ENCODE measurements at regions not wholly inside any gene's neighbourhood (a gene's known extent, or its start where the extent isn't known, plus 50 kb on each side); places are given as distances from the start of the nearest gene placed in this dataset.
"Not testable (repeated sequence)": the region's sequence is repeated elsewhere in the genome, so short reads cannot be mapped to it uniquely, and the experiment has no call there.

- no peak for DNase-seq
These were observed 52.1 kb downstream of the CARTPT start for GRCh38 chr5:71771191-71771590.

- DNase-seq = no peak
These were observed 59.7 kb downstream of the CARTPT start for GRCh38 chr5:71778678-71779276.

- DNase-seq = no peak
These were observed 61.5 kb downstream of the CARTPT start for GRCh38 chr5:71780597-71780996.

- no peak for DNase-seq
These were observed 63.3 kb downstream of the CARTPT start for GRCh38 chr5:71782393-71782770.

GRCh38 chr5:71782771-71783770, 64.0 kb downstream of the CARTPT start:
- peak; percentile 40 for DNase-seq

- DNase-seq = no peak
These were observed 64.8 kb downstream of the CARTPT start for GRCh38 chr5:71783891-71784290.

- DNase-seq = no peak
These were observed 67.4 kb downstream of the CARTPT start for GRCh38 chr5:71786337-71787055.

GRCh38 chr5:71788794-71789193, 69.7 kb downstream of the CARTPT start:
- DNase-seq = no peak

- no peak for DNase-seq
These were observed 70.7 kb downstream of the CARTPT start for GRCh38 chr5:71789746-71790145.

- DNase-seq = no peak
These were observed 71.4 kb downstream of the CARTPT start for GRCh38 chr5:71790433-71790832.

GRCh38 chr5:71792041-71792440, 73.0 kb downstream of the CARTPT start:
- DNase-seq = not testable (repeated sequence)

- DNase-seq = no peak
These were observed 75.1 kb downstream of the CARTPT start for GRCh38 chr5:71794061-71794695.

GRCh38 chr5:71802673-71803072, 83.6 kb downstream of the CARTPT start:
- DNase-seq = no peak

GRCh38 chr5:71806711-71807110, 87.6 kb downstream of the CARTPT start:
- no peak for DNase-seq

- no peak for DNase-seq
These were observed 88.8 kb downstream of the CARTPT start for GRCh38 chr5:71807909-71808308.

- no peak for DNase-seq
These were observed 90.4 kb downstream of the CARTPT start for GRCh38 chr5:71809446-71809845.

GRCh38 chr5:71810023-71810422, 90.9 kb downstream of the CARTPT start:
- no peak for DNase-seq

GRCh38 chr5:71810471-71811195, 91.6 kb downstream of the CARTPT start:
- DNase-seq = no peak

- no peak for DNase-seq
These were observed 92.7 kb downstream of the CARTPT start for GRCh38 chr5:71811779-71812178.

- no peak for DNase-seq
These were observed 97.2 kb downstream of the CARTPT start for GRCh38 chr5:71816307-71816706.

- no peak for DNase-seq
These were observed 98.8 kb downstream of the CARTPT start for GRCh38 chr5:71817891-71818290.

- DNase-seq = no peak
These were observed 102.0 kb downstream of the CARTPT start for GRCh38 chr5:71821029-71821428.

All from CD4-positive, alpha-beta T cell treated with Interleukin-10 for 1 hour (primary cell).